ENCODE measurements at regions not wholly inside any gene's neighbourhood (a gene's known extent, or its start where the extent isn't known, plus 50 kb on each side); places are given as distances from the start of the nearest gene placed in this dataset.

- no peaks in the 10 kb centered on the region for H3K4me1 ChIP-seq (ENCODE audit: control insufficient read depth in 2 of 2, insufficient read depth in 2 of 2, low read length in 2 of 2)
- CTCF ChIA-PET = no interaction called here
- Mint-ChIP-seq H3K27me3 (no peaks in the 10 kb centered on the region), H3K4me3 (no peak overlapping the region), H3K4me1 (no peaks in the 10 kb centered on the region), H3K36me3 (peaks cover 4 to 66% (median 59%) of the 10 kb centered on the region in 5 donors), H3K27ac (no peak overlapping the region), H3K9me3 (peaks cover 0 to 48% (median 19%) of the 10 kb centered on the region in 11 donors)
- H3K27ac ChIP-seq (ENCODE audit: low read depth, low read length) = no peak overlapping the region
- no peaks in the 10 kb centered on the region for H3K36me3 ChIP-seq (ENCODE audit: control insufficient read depth in 2 of 3, insufficient read depth in 3 of 3, low read length in 3 of 3)
- DNase-seq = no peak
- intact Hi-C loops (cut with micrococcal nuclease) = no loop called here
- POLR2A ChIA-PET = no interaction called here
- no peaks in the 10 kb centered on the region for H3K27me3 ChIP-seq (ENCODE audit: control insufficient read depth in 2 of 2, insufficient read depth in 2 of 2, low read length in 2 of 2)
- H3K4me3 ChIP-seq (ENCODE audit: low read length) = no peak overlapping the region
- H3K9me3 ChIP-seq (ENCODE audit: control insufficient read depth in 2 of 3, low read length in 3 of 3) = peaks cover 0 to 9% (median 0%) of the 10 kb centered on the region in 3 experiments
- no peak for ATAC-seq
These were observed 51.9 kb upstream of the STX18 start for GRCh38 chr4:4593596-4594284.

GRCh38 chr4:4592414-4592813, 50.6 kb upstream of the STX18 start:
- POLR2A ChIA-PET = no interaction called here
- H3K27ac Mint-ChIP-seq = no peak overlapping the region
- no peak overlapping the region for H3K4me3 Mint-ChIP-seq
- Histone ChIP-seq H3K9me3 (ENCODE audit: control insufficient read depth in 2 of 3, low read length in 3 of 3) (peaks cover 0 to 9% (median 0%) of the 10 kb centered on the region in 3 experiments), H3K36me3 (ENCODE audit: control insufficient read depth in 2 of 3, insufficient read depth in 3 of 3, low read length in 3 of 3) (no peaks in the 10 kb centered on the region), H3K4me1 (ENCODE audit: control insufficient read depth in 2 of 2, insufficient read depth in 2 of 2, low read length in 2 of 2) (no peaks in the 10 kb centered on the region), H3K27me3 (ENCODE audit: control insufficient read depth in 2 of 2, insufficient read depth in 2 of 2, low read length in 2 of 2) (no peaks in the 10 kb centered on the region), H3K27ac (ENCODE audit: low read depth, low read length) (no peak overlapping the region), H3K4me3 (ENCODE audit: low read length) (no peak overlapping the region)
- no peaks in the 10 kb centered on the region for H3K4me1 Mint-ChIP-seq
- ATAC-seq = no peak
- intact Hi-C loops (cut with micrococcal nuclease) = no loop called here
- peaks cover 4 to 66% (median 59%) of the 10 kb centered on the region in 5 donors for H3K36me3 Mint-ChIP-seq
- DNase-seq = no peak
- CTCF ChIA-PET = no interaction called here
- H3K27me3 Mint-ChIP-seq = no peaks in the 10 kb centered on the region
- H3K9me3 Mint-ChIP-seq = peaks cover 0 to 48% (median 19%) of the 10 kb centered on the region in 11 donors

All from naive thymus-derived CD4-positive, alpha-beta T cell (primary cell).